Hippocampal formation (tissue), 2 donors: ENCODE measurements at regions not wholly inside any gene's neighbourhood (a gene's known extent, or its start where the extent isn't known, plus 50 kb on each side); places are given as distances from the start of the nearest gene placed in this dataset.

Source experiments
- DNase-seq, 2 donors: peaks; one replicate each; lab custom pipeline; 2025; lab: John Stamatoyannopoulos, UW

DNA sequence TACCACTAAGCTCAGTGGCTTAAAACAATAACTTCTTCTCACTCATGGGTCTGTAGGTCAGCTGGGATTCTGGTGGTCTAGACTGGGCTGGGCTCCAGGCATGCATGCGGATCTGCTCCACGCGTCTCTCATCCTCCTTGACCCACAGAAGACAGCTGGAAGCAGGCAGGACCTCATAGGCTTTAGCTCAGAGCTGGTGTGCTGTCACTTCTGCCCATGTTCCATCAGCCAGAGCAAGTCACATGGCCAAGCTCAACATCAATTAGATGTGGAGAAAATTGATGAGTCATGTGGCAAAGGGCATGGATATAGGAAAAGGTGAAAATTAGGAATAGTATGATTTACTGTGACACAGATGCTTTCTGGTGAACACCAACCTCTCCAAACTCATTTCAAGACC is 57.4 kb upstream of the PSMF1 start:
- no peak for DNase-seq

DNA sequence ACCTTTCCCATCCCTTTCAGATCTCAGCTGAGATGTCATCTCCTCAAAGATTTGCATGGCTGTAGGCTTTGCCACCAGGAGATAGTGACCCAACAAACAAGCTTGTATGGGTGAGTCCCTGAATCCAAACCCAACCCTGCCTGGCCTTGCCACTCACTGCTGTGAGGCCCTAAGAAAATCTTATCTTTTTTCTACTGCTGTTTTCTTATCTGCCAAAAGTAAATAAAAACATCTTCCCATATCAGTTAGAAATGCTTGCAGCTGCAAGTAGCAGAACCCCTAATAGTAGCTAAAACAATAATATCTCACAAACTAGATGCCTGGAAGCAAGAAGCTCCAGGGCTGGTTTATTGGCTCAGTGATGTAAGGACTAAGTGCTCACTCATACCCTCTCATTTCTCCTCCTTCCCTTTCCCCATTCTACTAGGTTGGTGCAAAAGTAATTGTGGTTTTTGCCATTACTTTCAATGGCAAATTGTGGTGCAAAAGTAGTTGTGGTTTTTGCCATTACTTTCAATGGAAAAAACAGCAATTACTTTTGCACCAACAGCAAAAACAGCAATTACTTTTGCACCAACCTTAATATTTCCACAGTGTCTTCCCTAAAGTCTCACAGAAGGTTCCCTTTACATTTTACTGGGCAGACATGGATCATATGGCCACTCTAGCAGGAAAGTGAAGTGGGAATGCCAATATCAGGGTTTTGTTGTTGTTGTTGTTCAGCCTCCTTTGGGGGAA is 56.7 kb upstream of the PSMF1 start:
- DNase-seq, result no peak

DNA sequence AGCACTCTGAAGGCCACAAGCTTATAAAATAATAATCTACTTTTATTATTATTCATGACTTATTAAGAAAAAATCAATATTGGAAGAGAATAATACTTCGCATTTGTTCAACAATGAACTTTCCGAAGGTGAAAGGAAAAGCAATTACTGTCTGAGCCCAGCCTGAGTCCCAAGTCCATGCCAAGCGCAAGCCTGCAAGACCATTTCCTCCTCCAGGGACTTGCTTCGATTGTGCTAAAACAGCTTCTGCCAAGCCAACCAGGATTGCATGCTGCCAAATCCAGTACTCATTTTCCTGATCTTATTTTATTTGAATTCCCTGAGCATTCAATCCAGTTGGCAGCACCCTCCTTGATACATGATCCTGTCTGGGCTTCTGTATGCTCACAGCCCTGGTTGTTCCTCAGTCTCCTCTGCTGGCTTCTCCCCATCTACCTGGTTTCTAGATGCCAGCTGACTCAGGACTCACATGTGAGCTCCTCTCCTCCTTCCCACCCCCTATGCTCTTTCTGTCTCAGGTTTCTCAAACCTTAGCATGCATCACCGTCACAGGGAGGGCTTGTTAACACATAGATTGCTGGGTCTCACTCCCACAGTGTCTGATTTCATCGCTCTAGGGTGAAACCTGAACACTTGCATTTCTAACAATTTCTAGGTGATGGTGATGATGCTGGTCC is 55.9 kb upstream of the PSMF1 start:
- DNase-seq, result peak in 1 of 2 donors; percentile 13
